KMS-11 (cell line): ENCODE measurements at regions not wholly inside any gene's neighbourhood (a gene's known extent, or its start where the extent isn't known, plus 50 kb on each side); places are given as distances from the start of the nearest gene placed in this dataset.

Source experiments
- H2AFZ ChIP-seq: fragments of 200-600 bp; sonication (generic); 2 replicates; pipeline ENCODE4 v1.6.1; 2016; ENCODE audit warnings: antibody characterized with exemption, mixed run types, low read depth
- H3K27ac ChIP-seq: fragments of 200-600 bp; sonication (generic); 2 replicates; pipeline ENCODE4 v1.6.1; 2016; ENCODE audit warnings: mild to moderate bottlenecking, mixed run types
- H3K27me3 ChIP-seq: fragments of 200-600 bp; sonication (generic); 2 replicates; pipeline ENCODE4 v1.6.1; 2017; ENCODE audit warnings: mild to moderate bottlenecking, low read depth, mixed run types, moderate library complexity; ENCODE audit not compliant: insufficient read depth
- H3K36me3 ChIP-seq: fragments of 200-600 bp; sonication (generic); 2 replicates; pipeline ENCODE4 v1.6.1; 2017; ENCODE audit warnings: mild to moderate bottlenecking, mixed run types; ENCODE audit not compliant: insufficient read depth
- H3K4me1 ChIP-seq: fragments of 200-600 bp; sonication (generic); 2 replicates; pipeline ENCODE4 v1.6.1; 2016; ENCODE audit warnings: mild to moderate bottlenecking, low read depth, mixed run types; ENCODE audit not compliant: poor library complexity, severe bottlenecking
- H3K4me2 ChIP-seq: fragments of 200-600 bp; sonication (generic); 2 replicates; pipeline ENCODE4 v1.7.0; 2016; ENCODE audit warnings: mild to moderate bottlenecking, mixed run types
- H3K4me3 ChIP-seq: fragments of 200-600 bp; sonication (generic); IDR thresholded peaks from 2 replicates; pipeline ENCODE4 v1.6.1; 2017; ENCODE audit warnings: low read depth, low read length, mixed read lengths; ENCODE audit not compliant: insufficient read depth
- H3K79me2 ChIP-seq: fragments of 200-600 bp; sonication (generic); 2 replicates; pipeline ENCODE4 v1.6.1; 2016; ENCODE audit warnings: low read depth, mixed run types; ENCODE audit not compliant: insufficient read depth
- H3K9ac ChIP-seq: fragments of 200-600 bp; sonication (generic); 2 replicates; pipeline ENCODE4 v1.6.1; 2016; ENCODE audit warnings: mild to moderate bottlenecking, mixed run types
- H4K20me1 ChIP-seq: fragments of 200-600 bp; sonication (generic); 2 replicates; pipeline ENCODE4 v1.6.1; 2016; ENCODE audit warnings: mild to moderate bottlenecking, mixed run types; ENCODE audit not compliant: insufficient read depth
- TF ChIP-seq, protein P1 (sequence below): fragments of 200-600 bp; sonication (generic); conservative IDR thresholded peaks from 2 replicates; pipeline ENCODE4 v1.6.1; 2017; ENCODE audit warnings: low read depth, mild to moderate bottlenecking, antibody characterized with exemption, low read length, moderate library complexity, mixed read lengths

DNA sequence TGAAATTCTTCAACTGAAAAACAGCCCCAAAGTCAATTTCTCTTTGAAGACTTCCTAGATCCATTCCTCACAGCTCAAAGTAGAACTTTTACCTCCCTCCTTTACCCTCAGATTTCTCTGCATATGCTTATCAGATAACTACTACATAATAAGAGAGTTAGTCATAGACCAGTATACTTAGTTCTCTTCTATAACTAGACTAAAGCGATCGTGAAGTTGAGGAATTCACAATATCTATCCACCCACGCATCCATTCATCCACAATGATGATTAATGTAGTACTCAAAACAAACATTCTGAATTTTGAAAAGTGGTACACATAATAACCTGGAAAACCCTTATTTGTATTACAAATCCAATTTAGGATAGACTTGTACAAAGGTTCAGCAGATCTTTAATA lies 800.9 kb upstream of the TENM4 start:
- Histone ChIP-seq H3K9ac (no peak overlapping the region), H2AFZ (no peak overlapping the region), H3K27me3 (no peaks in the 10 kb centered on the region), H3K36me3 (no peaks in the 10 kb centered on the region), H3K4me3 (no peak overlapping the region), H3K4me2 (no peak overlapping the region), H3K79me2 (no peaks in the 10 kb centered on the region), H3K27ac (no peak overlapping the region), H3K4me1 (no peaks in the 10 kb centered on the region), H4K20me1 (no peaks in the 10 kb centered on the region)
- TF ChIP-seq, protein P1, sequence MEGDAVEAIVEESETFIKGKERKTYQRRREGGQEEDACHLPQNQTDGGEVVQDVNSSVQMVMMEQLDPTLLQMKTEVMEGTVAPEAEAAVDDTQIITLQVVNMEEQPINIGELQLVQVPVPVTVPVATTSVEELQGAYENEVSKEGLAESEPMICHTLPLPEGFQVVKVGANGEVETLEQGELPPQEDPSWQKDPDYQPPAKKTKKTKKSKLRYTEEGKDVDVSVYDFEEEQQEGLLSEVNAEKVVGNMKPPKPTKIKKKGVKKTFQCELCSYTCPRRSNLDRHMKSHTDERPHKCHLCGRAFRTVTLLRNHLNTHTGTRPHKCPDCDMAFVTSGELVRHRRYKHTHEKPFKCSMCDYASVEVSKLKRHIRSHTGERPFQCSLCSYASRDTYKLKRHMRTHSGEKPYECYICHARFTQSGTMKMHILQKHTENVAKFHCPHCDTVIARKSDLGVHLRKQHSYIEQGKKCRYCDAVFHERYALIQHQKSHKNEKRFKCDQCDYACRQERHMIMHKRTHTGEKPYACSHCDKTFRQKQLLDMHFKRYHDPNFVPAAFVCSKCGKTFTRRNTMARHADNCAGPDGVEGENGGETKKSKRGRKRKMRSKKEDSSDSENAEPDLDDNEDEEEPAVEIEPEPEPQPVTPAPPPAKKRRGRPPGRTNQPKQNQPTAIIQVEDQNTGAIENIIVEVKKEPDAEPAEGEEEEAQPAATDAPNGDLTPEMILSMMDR = no peak

DNA sequence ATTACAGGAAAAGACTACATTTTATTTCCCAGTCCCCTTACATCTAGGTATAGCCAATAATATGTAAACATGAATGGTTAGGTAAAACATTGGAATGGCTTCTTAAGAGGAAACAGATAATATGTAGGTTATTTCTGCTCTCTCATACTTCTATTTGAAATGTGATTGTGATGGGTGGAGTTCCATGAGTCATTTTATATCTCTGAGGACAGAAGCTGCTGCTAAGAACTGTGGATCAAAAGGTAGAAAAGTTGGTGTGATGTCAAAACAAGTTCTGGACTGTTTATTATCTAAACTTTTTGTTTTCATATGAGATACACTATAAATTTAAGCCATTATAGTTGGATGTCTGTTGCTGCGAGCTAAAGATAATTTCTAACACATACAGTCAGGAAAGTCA lies 799.4 kb upstream of the TENM4 start:
- Histone ChIP-seq H3K4me2 (no peak overlapping the region), H2AFZ (no peak overlapping the region), H4K20me1 (no peaks in the 10 kb centered on the region), H3K9ac (no peak overlapping the region), H3K79me2 (no peaks in the 10 kb centered on the region), H3K36me3 (no peaks in the 10 kb centered on the region), H3K4me1 (no peaks in the 10 kb centered on the region), H3K27ac (no peak overlapping the region), H3K27me3 (no peaks in the 10 kb centered on the region), H3K4me3 (no peak overlapping the region)
- TF ChIP-seq, protein P1 = no peak

DNA sequence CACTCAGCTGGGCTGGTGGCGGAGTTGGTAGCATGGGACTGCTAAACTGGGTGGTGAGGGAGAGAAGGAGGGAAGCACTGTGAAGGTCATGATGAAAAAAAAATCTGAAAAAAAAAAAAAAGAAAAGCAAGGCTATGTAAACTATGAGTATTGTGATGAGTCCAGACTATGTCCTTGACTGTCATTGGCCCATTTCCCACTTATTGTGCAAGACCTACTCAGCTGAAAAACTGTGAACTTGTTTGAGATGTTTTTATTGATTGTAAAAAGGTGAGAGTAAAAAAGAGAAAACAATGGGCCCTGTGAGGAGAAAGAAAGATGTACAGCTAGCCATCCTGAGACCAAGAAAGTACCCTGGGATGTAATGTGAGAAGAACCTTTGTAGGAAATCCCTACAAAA lies 798.4 kb upstream of the TENM4 start:
- Histone ChIP-seq H4K20me1 (no peaks in the 10 kb centered on the region), H3K4me1 (no peaks in the 10 kb centered on the region), H3K79me2 (no peaks in the 10 kb centered on the region), H3K27ac (no peak overlapping the region), H3K36me3 (no peaks in the 10 kb centered on the region), H3K4me3 (no peak overlapping the region), H3K9ac (no peak overlapping the region), H2AFZ (no peak overlapping the region), H3K27me3 (no peaks in the 10 kb centered on the region), H3K4me2 (no peak overlapping the region)
- TF ChIP-seq, protein P1 = no peak

- Histone ChIP-seq H3K4me3 (no peak overlapping the region), H2AFZ (no peak overlapping the region), H3K4me2 (no peak overlapping the region), H3K27me3 (no peaks in the 10 kb centered on the region), H3K79me2 (no peaks in the 10 kb centered on the region), H3K27ac (no peak overlapping the region), H3K36me3 (no peaks in the 10 kb centered on the region), H4K20me1 (no peaks in the 10 kb centered on the region), H3K4me1 (no peaks in the 10 kb centered on the region), H3K9ac (no peak overlapping the region)
- TF ChIP-seq, protein P1 = no peak
Observed at GRCh38 chr11:80227915-80228314, 787.1 kb upstream of the TENM4 start.

DNA sequence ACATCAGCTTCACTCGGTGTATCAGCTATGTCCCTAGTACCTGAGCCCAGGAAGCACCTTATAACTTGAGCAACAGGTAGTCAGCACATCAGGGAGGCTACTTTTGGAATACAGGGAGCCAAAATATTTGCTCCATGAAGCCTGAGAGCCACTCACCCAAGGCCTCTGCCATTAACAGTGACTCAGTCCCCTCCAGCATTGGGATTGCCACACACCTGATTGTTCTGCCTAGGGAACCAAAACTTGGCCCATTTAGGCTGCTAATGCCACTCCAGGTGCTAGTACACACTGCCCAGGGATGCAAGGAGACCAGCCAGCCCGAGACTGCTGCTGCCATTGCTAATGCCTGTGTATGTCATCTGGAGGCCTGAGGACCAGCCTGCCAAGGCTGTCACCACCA lies 773.6 kb upstream of the TENM4 start:
- Histone ChIP-seq H2AFZ (no peak overlapping the region), H3K79me2 (no peaks in the 10 kb centered on the region), H3K36me3 (no peaks in the 10 kb centered on the region), H3K27me3 (no peaks in the 10 kb centered on the region), H3K4me1 (no peaks in the 10 kb centered on the region), H3K4me2 (no peak overlapping the region), H3K27ac (no peak overlapping the region), H3K4me3 (no peak overlapping the region), H4K20me1 (no peaks in the 10 kb centered on the region), H3K9ac (no peak overlapping the region)
- TF ChIP-seq, protein P1 = no peak
